CD4-positive, CD25-positive, alpha-beta regulatory T cell (primary cell): ENCODE measurements at regions not wholly inside any gene's neighbourhood (a gene's known extent, or its start where the extent isn't known, plus 50 kb on each side); places are given as distances from the start of the nearest gene placed in this dataset.
"Not testable (repeated sequence)": the region's sequence is repeated elsewhere in the genome, so short reads cannot be mapped to it uniquely, and the experiment has no call there.

Experiments
- ATAC-seq, 2 donors: fragments of 150-1000 bp; cut with Tn5 transposase; one replicate each; pipeline ENCODE4 v1.10.0; 2021; ENCODE audit warnings: low read depth in 2 of 2, moderate number of reproducible peaks in 2 of 2, moderate library complexity in 1 of 2
- DNase-seq, 3 donors: peaks; one replicate each; pipeline versions ENCODE4 v3.0.0 to v3.0.0-alpha.2; 2012 to 2022; ENCODE audit warnings: mixed read lengths in 1 of 3
- H3K27ac ChIP-seq: one replicate; pipeline ENCODE4 v1.7.0; 2013; ENCODE audit warnings: mild to moderate bottlenecking, low read length; ENCODE audit not compliant: insufficient read depth, poor library complexity, severe bottlenecking
- H3K27me3 ChIP-seq: one replicate; pipeline ENCODE4 v1.7.0; 2013; ENCODE audit warnings: low read length; ENCODE audit not compliant: control insufficient read depth, insufficient read depth
- H3K36me3 ChIP-seq: one replicate; pipeline ENCODE4 v1.7.0; 2013; ENCODE audit warnings: mild to moderate bottlenecking, low read length, moderate library complexity; ENCODE audit not compliant: control insufficient read depth, insufficient read depth
- H3K4me1 ChIP-seq: 2 replicates; pipeline ENCODE4 v1.7.0; 2013; ENCODE audit warnings: mild to moderate bottlenecking, low read length; ENCODE audit not compliant: insufficient read depth, control insufficient read depth, poor library complexity, severe bottlenecking
- H3K4me3 ChIP-seq: one replicate; pipeline ENCODE4 v1.7.0; 2013; ENCODE audit warnings: low read depth, mild to moderate bottlenecking, low read length, moderate library complexity
- H3K9me3 ChIP-seq, 2 experiments: 1 replicate in 1 of 2; 2 replicates in 1 of 2; pipeline ENCODE4 v1.7.0; 2013; ENCODE audit warnings: low read length in 2 of 2, mild to moderate bottlenecking in 1 of 2, moderate library complexity in 1 of 2; ENCODE audit not compliant: control insufficient read depth in 2 of 2
- H3K27ac Mint-ChIP-seq, 3 donors: one replicate each; pipeline ENCODE4 v1.8.0; 2020 to 2022; ENCODE audit warnings: mild to moderate bottlenecking in 3 of 3, mixed read lengths in 3 of 3, moderate library complexity in 2 of 3
- H3K27me3 Mint-ChIP-seq: one replicate; pipeline ENCODE4 v1.8.0; 2022; ENCODE audit warnings: mild to moderate bottlenecking, mixed read lengths
- H3K36me3 Mint-ChIP-seq: one replicate; pipeline ENCODE4 v1.8.0; 2020; ENCODE audit warnings: mixed read lengths
- H3K4me1 Mint-ChIP-seq, 4 donors: one replicate each; pipeline ENCODE4 v1.8.0; 2020 to 2022; ENCODE audit warnings: mixed read lengths in 4 of 4, mild to moderate bottlenecking in 1 of 4
- H3K4me3 Mint-ChIP-seq, 4 donors: one replicate each; pipeline ENCODE4 v1.8.0; 2020 to 2022; ENCODE audit warnings: mild to moderate bottlenecking in 4 of 4, mixed read lengths in 4 of 4, moderate library complexity in 3 of 4
- H3K9me3 Mint-ChIP-seq, 7 donors: one replicate each; pipeline ENCODE4 v1.8.0; 2020 to 2022; ENCODE audit warnings: mixed read lengths in 7 of 7, mild to moderate bottlenecking in 3 of 7, moderate library complexity in 2 of 7

- H3K27me3 Mint-ChIP-seq, result peaks cover 5% of the 10 kb centered on the region
- Histone ChIP-seq H3K36me3 (no peaks in the 10 kb centered on the region), H3K4me3 (no peak overlapping the region), H3K27me3 (no peaks in the 10 kb centered on the region), H3K9me3 (no peaks in the 10 kb centered on the region), H3K27ac (no peak overlapping the region), H3K4me1 (no peaks in the 10 kb centered on the region)
- no peak overlapping the region for H3K27ac Mint-ChIP-seq
- no peak for DNase-seq
- peaks cover 0 to 1% (median 0%) of the 10 kb centered on the region in 7 donors for H3K9me3 Mint-ChIP-seq
- H3K36me3 Mint-ChIP-seq, result no peaks in the 10 kb centered on the region
- H3K4me1 Mint-ChIP-seq, result peaks cover 0 to 6% (median 2%) of the 10 kb centered on the region in 4 donors
- H3K4me3 Mint-ChIP-seq, result no peak overlapping the region
- ATAC-seq, result no peak
Observed at GRCh38 chr11:70595016-70595415, 196.7 kb downstream of the CTTN start.

GRCh38 chr11:70595452-70595851 is 197.1 kb downstream of the CTTN start:
- no peak for ATAC-seq
- no peaks in the 10 kb centered on the region for H3K9me3 ChIP-seq
- Mint-ChIP-seq H3K4me3 (no peak overlapping the region), H3K36me3 (no peaks in the 10 kb centered on the region), H3K27me3 (peaks cover 4% of the 10 kb centered on the region), H3K4me1 (peaks cover 0 to 4% (median 1%) of the 10 kb centered on the region in 4 donors), H3K9me3 (peaks cover 0 to 1% (median 0%) of the 10 kb centered on the region in 7 donors), H3K27ac (no peak overlapping the region)
- no peak overlapping the region for H3K27ac ChIP-seq
- no peaks in the 10 kb centered on the region for H3K27me3 ChIP-seq
- no peaks in the 10 kb centered on the region for H3K36me3 ChIP-seq
- H3K4me3 ChIP-seq, result no peak overlapping the region
- H3K4me1 ChIP-seq, result no peaks in the 10 kb centered on the region
- no peak for DNase-seq

- no peak overlapping the region for H3K4me3 Mint-ChIP-seq
- no peak overlapping the region for H3K27ac ChIP-seq
- no peaks in the 10 kb centered on the region for H3K9me3 ChIP-seq
- ATAC-seq, result no peak
- DNase-seq, result no peak
- H3K36me3 Mint-ChIP-seq, result no peaks in the 10 kb centered on the region
- no peaks in the 10 kb centered on the region for H3K36me3 ChIP-seq
- H3K4me3 ChIP-seq, result no peak overlapping the region
- H3K4me1 ChIP-seq, result no peaks in the 10 kb centered on the region
- H3K9me3 Mint-ChIP-seq, result no peaks in the 10 kb centered on the region
- H3K4me1 Mint-ChIP-seq, result no peaks in the 10 kb centered on the region
- no peak overlapping the region for H3K27ac Mint-ChIP-seq
- H3K27me3 Mint-ChIP-seq, result no peaks in the 10 kb centered on the region
- no peaks in the 10 kb centered on the region for H3K27me3 ChIP-seq
Observed at GRCh38 chr11:70596091-70596490, 197.8 kb downstream of the CTTN start.

GRCh38 chr11:70597006-70597555 is 198.8 kb downstream of the CTTN start:
- H3K27ac Mint-ChIP-seq, result no peak overlapping the region
- no peaks in the 10 kb centered on the region for H3K4me1 Mint-ChIP-seq
- H3K4me1 ChIP-seq, result no peaks in the 10 kb centered on the region
- no peaks in the 10 kb centered on the region for H3K36me3 ChIP-seq
- H3K9me3 Mint-ChIP-seq, result no peaks in the 10 kb centered on the region
- no peaks in the 10 kb centered on the region for H3K9me3 ChIP-seq
- ATAC-seq (no peak), DNase-seq (no peak)
- no peak overlapping the region for H3K27ac ChIP-seq
- no peak overlapping the region for H3K4me3 ChIP-seq
- no peak overlapping the region for H3K4me3 Mint-ChIP-seq
- H3K27me3 ChIP-seq, result no peaks in the 10 kb centered on the region
- H3K27me3 Mint-ChIP-seq, result no peaks in the 10 kb centered on the region
- H3K36me3 Mint-ChIP-seq, result no peaks in the 10 kb centered on the region

GRCh38 chr11:70597751-70598625 is 199.7 kb downstream of the CTTN start:
- Histone ChIP-seq H3K4me3 (no peak overlapping the region), H3K4me1 (no peaks in the 10 kb centered on the region), H3K9me3 (no peaks in the 10 kb centered on the region), H3K27ac (no peak overlapping the region), H3K27me3 (no peaks in the 10 kb centered on the region), H3K36me3 (no peaks in the 10 kb centered on the region)
- Mint-ChIP-seq H3K27ac (no peak overlapping the region), H3K36me3 (no peaks in the 10 kb centered on the region), H3K4me1 (no peaks in the 10 kb centered on the region), H3K27me3 (no peaks in the 10 kb centered on the region), H3K9me3 (no peaks in the 10 kb centered on the region), H3K4me3 (no peak overlapping the region)
- no peak for DNase-seq
- ATAC-seq, result no peak

- H3K9me3 ChIP-seq, H3K27me3 Mint-ChIP-seq, H3K27me3 ChIP-seq, H3K4me1 Mint-ChIP-seq, H3K36me3 ChIP-seq, H3K4me3 Mint-ChIP-seq, H3K4me3 ChIP-seq, H3K27ac ChIP-seq, H3K4me1 ChIP-seq, H3K36me3 Mint-ChIP-seq, H3K27ac Mint-ChIP-seq, H3K9me3 Mint-ChIP-seq, DNase-seq, ATAC-seq: not testable (repeated sequence)
Observed at GRCh38 chr11:70600911-70601415, 202.6 kb downstream of the CTTN start.

- no peaks in the 10 kb centered on the region for H3K36me3 Mint-ChIP-seq
- no peak overlapping the region for H3K4me3 ChIP-seq
- no peaks in the 10 kb centered on the region for H3K4me1 Mint-ChIP-seq
- H3K27ac ChIP-seq, result no peak overlapping the region
- no peak overlapping the region for H3K4me3 Mint-ChIP-seq
- H3K36me3 ChIP-seq, result no peaks in the 10 kb centered on the region
- H3K27me3 Mint-ChIP-seq, result no peaks in the 10 kb centered on the region
- ATAC-seq, result no peak
- no peak for DNase-seq
- no peaks in the 10 kb centered on the region for H3K9me3 Mint-ChIP-seq
- no peaks in the 10 kb centered on the region for H3K9me3 ChIP-seq
- H3K4me1 ChIP-seq, result no peaks in the 10 kb centered on the region
- H3K27me3 ChIP-seq, result no peaks in the 10 kb centered on the region
- peak overlapping the region in 1 of 3 donors; percentile 32 for H3K27ac Mint-ChIP-seq
Observed at GRCh38 chr11:70601861-70602538, 203.7 kb downstream of the CTTN start.
